Ureter (tissue), 1 donor: ENCODE measurements at regions not wholly inside any gene's neighbourhood (a gene's known extent, or its start where the extent isn't known, plus 50 kb on each side); places are given as distances from the start of the nearest gene placed in this dataset.
A peak's percentile ranks its signal among the peaks of the same experiment; 100 is the strongest.

ENCODE experiments used
- DNase-seq: peaks from one replicate; pipeline ENCODE4 v3.0.0-alpha.2; 2020; ENCODE audit warnings: low spot score
- donor health status: DM: yes; HTN: yes; CAD: no.

- no peak for DNase-seq
These were observed 127.2 kb downstream of the RAP2A start for GRCh38 chr13:97561182-97561581.

DNA sequence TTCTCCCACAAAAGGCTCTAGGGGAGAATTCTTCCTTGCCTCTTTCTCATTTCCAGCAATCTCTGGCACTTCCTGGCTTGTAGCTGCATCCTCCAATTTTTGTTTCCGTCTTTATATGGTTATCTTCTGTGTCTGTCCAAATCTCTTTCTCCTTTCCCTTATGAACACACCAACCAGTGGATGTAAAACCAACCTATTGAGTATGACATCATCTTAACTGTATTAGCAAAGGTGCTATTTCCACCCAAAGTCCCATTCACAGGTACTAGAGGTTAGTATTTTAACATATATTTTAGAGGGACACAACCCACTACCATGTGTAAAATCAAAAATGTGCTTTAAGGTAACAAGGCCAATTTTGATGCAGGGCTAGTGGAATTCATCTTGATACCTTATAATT is 129.0 kb downstream of the RAP2A start:
- no peak for DNase-seq

DNA sequence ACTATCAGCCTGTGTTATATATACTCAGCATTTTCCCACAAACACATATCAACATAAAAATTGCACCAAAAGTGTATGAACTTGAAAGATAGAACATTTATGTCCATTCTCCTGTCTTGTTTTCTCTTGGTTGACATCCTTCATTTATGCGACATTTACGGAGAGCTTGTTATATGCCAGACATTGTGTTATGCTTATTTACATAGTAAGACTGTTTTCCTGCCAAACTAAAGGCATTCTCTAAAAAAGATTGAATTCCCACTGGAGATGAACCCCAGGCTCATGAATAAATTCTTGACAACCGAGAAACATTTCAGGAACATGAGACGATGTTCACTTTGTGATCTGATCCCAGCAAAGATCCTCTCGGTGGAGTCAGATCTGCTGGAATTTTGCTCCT is 131.0 kb downstream of the RAP2A start:
- no peak for DNase-seq

DNA sequence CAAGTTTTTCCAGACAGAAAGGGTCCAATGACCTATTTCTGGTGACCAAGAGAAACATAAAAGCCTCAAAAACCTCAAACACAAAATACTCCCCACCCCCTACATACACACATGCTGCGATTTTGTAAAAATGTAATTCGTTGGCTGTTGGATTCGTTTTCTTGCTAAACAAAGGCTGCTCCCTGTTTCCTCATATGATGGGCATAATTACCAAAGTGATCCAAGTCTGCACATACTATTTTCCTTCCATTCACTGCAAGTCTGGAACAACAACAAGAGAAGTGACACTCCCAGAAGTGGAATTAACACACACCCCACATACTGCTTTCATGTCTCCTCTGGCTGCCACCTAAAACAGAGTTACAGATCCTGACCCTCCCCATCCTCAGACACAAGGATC is 131.9 kb downstream of the RAP2A start:
- DNase-seq = no peak

GRCh38 chr13:97566907-97567306 is 132.9 kb downstream of the RAP2A start:
- DNase-seq = no peak

DNA sequence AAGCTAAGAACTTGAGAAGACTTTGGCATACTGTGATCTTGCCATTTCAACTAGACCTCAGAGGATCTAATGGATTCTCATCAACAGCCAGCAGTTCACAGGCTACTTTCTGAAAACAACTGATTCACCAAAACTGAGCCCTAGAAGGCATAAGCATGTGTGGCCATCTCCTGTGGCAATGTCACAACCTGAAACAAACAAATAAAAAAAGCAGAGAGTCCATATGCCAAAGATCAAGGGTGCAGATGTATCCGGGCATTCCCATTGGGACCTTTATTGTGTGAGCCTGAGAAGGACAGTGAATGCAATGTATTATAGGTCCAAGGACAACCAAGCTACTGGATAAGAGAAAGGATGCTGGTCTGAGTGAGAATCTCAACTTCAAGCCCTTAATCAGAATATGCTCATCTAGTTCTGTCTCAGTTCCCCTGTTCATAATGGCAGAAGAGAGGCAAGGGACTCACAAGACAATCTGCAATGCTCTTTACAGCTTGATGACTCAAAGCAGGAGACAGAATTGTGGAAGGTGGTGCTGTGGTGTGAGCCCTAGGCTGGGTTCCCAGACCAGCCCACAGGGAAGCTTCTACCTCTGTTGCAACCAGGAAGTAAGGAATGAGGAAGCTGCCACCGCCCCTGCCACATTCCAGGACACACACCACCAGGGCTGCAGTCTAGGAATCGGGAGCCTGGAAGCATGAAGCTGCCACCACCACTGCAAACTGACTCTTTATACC is 133.7 kb downstream of the RAP2A start:
- DNase-seq = peak; percentile 55

DNA sequence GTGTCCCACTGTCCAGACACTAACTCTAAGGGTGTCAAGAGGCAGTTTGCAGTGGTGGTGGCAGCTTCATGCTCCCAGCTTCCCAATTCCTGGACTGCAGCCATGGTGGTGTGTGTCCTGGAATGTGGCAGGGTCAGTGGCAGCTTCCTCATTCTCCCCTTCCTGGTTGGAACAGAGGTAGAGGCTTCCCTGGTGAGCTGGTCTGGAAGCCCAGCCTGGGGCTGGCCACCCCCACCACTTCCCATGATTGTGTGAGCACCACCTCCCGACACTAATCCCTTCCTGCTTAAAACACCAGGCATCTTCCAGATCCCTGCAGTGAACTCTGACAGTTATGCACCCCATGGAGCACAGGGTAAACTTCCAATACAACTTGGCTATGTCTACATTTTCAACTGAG is 134.9 kb downstream of the RAP2A start:
- no peak for DNase-seq

DNA sequence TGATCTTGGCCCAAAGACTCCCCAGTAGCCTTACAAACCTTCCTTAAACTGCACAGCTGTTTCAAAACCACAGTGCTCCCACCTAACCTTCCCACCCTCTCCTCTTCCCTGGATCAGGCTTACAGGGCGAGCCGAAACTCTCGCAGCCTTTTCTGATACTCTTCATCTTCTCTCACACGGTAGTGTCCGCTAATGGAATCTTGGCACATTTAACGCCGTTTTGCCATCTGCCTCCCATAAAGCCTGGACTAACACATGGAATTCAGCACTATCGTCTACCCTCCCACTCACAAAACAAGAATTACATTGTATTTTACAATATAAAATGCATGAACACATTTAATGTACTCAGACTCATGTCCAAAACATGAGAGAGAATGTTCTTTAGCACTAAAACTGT is 135.9 kb downstream of the RAP2A start:
- DNase-seq = no peak

- DNase-seq = no peak
These were observed 136.5 kb downstream of the RAP2A start for GRCh38 chr13:97570442-97570841.

GRCh38 chr13:97573011-97573410 is 139.0 kb downstream of the RAP2A start:
- DNase-seq = no peak

GRCh38 chr13:97574926-97575325 is 141.0 kb downstream of the RAP2A start:
- no peak for DNase-seq

- no peak for DNase-seq
These were observed 143.1 kb downstream of the RAP2A start for GRCh38 chr13:97577026-97577425.

GRCh38 chr13:97582170-97582569 is 148.2 kb downstream of the RAP2A start:
- DNase-seq = no peak

DNA sequence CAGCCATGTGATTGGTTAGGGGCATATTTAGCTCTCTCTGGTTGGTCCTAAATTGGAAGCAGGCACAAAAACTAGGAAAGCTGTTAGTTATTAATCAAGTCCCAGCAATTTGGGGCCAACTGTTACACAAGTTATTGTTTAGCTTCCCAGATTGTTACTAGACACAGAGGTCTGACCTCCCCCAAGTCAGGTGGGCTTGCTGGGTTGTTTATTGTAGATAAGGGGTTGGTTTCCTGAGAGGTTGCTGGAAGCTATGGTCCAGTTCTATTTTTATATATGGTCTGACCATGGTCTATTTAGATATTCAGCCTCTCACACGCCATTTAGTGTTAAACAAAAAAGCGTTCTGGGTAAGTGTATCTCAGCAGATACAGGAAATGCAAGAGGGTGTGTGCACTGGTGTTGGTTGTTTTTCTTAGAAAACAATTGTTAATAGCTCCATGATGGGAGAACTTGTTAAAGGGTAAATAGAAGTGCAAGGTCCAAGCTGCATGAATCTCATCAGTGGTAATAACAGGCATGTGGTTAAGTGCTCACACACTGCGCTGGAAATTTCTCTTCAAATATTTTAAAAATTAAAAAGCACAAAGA is 150.0 kb downstream of the RAP2A start:
- no peak for DNase-seq

- DNase-seq = no peak
These were observed 153.0 kb downstream of the RAP2A start for GRCh38 chr13:97586941-97587340.

DNA sequence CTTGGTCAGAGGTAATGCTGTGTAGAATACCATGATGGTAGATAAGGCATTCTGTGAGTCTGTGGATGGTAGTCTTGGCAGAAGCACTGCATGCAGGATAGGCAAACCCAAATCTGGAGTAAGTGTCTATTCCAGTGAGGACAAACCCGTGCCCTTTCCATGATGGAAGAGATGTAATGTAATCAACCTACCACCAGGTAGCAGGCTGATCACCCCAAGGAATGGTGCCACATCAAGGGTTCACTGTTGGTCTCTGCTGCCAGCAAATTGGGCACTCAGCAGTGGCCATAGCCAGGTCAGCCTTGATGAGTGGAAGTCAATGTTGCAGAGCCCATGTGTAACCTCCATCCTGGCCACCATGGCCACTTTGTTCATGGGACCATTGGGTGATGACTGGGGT is 155.0 kb downstream of the RAP2A start:
- no peak for DNase-seq

DNA sequence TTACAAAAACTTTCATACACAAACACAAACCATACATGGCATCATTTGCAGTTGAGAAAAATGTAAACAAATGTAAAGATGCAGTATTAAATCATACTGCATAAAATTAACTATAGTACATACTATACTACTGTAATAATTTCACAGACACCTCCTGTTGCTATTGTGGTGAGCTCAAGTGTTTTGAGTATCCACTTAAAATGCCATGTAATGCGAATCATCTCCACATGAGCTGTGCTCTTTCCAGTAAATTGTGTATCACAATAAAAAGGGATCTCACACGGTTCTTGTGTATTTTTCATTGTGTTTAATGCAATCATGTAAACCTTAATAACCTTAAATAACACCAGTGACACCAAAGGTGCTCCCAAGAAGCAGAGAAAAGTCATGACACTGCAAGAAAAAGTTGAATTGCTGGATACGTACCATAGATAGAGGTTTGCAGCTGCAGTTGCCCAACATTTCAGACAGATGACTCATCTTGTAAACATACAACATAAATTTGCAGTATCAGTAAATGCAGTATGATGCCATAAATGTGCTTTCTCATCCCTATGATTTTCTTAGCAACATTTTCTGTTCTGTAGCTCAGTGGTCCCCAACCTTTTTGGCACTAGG is 166.6 kb downstream of the RAP2A start:
- no peak for DNase-seq

DNA sequence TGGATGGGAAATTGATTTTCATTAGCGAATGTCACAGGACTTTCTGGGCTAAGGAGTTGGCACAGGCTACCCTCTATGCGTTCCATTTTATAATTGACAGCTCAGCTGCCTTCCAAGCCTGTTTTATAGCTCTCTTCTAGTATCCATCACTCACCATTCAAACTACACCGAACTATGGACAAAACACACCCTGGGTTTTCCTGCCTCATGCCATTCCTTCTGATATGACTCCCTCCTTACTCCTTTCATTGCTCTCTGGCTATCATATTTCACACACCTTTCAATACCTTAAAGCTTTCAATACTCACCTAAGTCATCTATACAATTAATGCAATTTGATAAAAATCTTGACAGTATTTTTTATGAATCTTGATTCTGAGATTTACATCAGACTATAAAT is 181.3 kb downstream of the RAP2A start:
- DNase-seq = no peak

DNA sequence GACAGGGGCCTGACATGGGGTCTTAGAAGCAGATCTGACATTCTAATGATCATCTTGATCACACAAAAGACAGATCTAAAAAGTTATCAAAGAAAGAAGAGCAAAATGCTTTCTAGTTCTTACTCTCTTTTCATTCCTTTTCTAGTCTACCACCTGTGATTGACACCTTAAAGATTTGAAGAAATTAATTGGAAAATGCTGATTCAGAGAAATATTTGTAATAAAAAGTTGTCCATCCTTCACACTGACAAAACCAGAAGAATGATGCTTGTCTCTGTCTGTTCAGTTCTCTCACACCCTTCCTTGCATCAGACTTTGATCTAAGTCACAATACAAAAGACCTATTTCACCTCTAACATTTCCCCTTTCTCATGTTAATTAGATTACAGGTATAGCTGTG is 182.4 kb downstream of the RAP2A start:
- DNase-seq = no peak

GRCh38 chr13:97621025-97621424 is 187.1 kb downstream of the RAP2A start:
- no peak for DNase-seq

- DNase-seq = no peak
These were observed 187.7 kb downstream of the RAP2A start for GRCh38 chr13:97621631-97622030.

DNA sequence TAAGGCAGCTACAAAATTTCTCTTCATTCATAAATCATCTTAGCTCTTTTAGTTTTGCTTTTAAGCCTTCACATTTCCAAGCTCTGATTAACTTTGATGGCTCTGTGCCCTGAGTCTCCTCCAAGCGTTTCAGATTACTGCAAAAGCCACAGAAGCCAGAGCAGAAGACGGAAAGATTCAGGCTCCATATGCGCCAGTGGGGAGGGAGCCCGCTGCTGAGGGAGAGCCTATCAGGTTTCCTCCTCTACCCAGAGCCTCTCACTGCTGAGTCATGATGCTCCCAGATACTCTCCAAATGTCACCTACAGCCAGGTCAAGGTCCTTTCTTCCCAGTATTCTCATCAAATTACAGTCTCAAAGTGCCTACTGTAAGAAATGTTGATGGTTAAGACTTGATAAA is 193.6 kb downstream of the RAP2A start:
- DNase-seq = peak; percentile 47

GRCh38 chr13:97629601-97630272 is 195.8 kb downstream of the RAP2A start:
- DNase-seq = no peak
